ENCODE measurements at regions not wholly inside any gene's neighbourhood (a gene's known extent, or its start where the extent isn't known, plus 50 kb on each side); places are given as distances from the start of the nearest gene placed in this dataset.

- TF ChIP-seq CTCF (conservative IDR thresholded peaks at IDR 0.05) (no peak), EZH2 (IDR thresholded peaks at IDR 0.05; ENCODE audit: low read depth) (no peak)
These were observed 216.3 kb upstream of the ETAA1 start for GRCh38 chr2:67180841-67181240.
